OCI-LY7 (cell line): ENCODE measurements at regions not wholly inside any gene's neighbourhood (a gene's known extent, or its start where the extent isn't known, plus 50 kb on each side); places are given as distances from the start of the nearest gene placed in this dataset.
"Not testable (repeated sequence)": the region's sequence is repeated elsewhere in the genome, so short reads cannot be mapped to it uniquely, and the experiment has no call there.

Source experiments
- BruUV-seq: library from RNA; stranded (reverse); fragments of 400-500 nt; replicated peaks from 2 replicates; lab custom pipeline; 2021; lab: Mats Ljungman, UMichigan
- CTCF ChIA-PET: fragments of 300-600 bp; sonication (Branson Sonifier 250); formaldehyde crosslinking; loops from one replicate; lab custom pipeline; 2022; ENCODE audit warnings: antibody characterized with exemption; ENCODE audit not compliant: unreplicated experiment; lab: Charles Lee
- POLR2A ChIA-PET: fragments of 300-600 bp; sonication (Branson Sonifier 250); formaldehyde crosslinking; loops from one replicate; lab custom pipeline; 2022; ENCODE audit warnings: antibody characterized with exemption; lab: Charles Lee
- DNase-seq: peaks from one replicate; pipeline ENCODE4 v3.0.0-alpha.2; 2015; ENCODE audit warnings: low spot score
- H2AFZ ChIP-seq: fragments of 200-600 bp; sonication (generic), shearing (Covaris generic); 2 replicates; pipeline ENCODE4 v1.6.1; 2014; ENCODE audit warnings: mild to moderate bottlenecking, antibody characterized with exemption, low read length, moderate library complexity
- H3K27ac ChIP-seq: fragments of 200-600 bp; sonication (generic); 2 replicates; pipeline ENCODE4 v1.5.1; 2014; ENCODE audit warnings: mixed run types, low read depth, mild to moderate bottlenecking, moderate library complexity, low read length, inconsistent platforms; ENCODE audit not compliant: poor library complexity, severe bottlenecking
- H3K36me3 ChIP-seq: fragments of 200-600 bp; sonication (generic); 2 replicates; pipeline ENCODE4 v1.6.1; 2014; ENCODE audit warnings: mild to moderate bottlenecking, antibody characterized with exemption, low read length, moderate library complexity, mixed read lengths; ENCODE audit not compliant: insufficient read depth
- H3K4me1 ChIP-seq: fragments of 200-600 bp; sonication (generic); 2 replicates; pipeline ENCODE4 v1.5.1; 2014; ENCODE audit warnings: mild to moderate bottlenecking, low read length; ENCODE audit not compliant: insufficient read depth, poor library complexity, severe bottlenecking
- H3K4me2 ChIP-seq: fragments of 200-600 bp; sonication (generic); 2 replicates; pipeline ENCODE4 v1.6.1; 2014; ENCODE audit warnings: mild to moderate bottlenecking, low read length
- H3K4me3 ChIP-seq: fragments of 200-600 bp; sonication (generic); 2 replicates; pipeline ENCODE4 v1.5.1; 2014; ENCODE audit warnings: mild to moderate bottlenecking, low read depth, low read length; ENCODE audit not compliant: poor library complexity, severe bottlenecking
- H3K79me2 ChIP-seq: fragments of 200-600 bp; sonication (generic); 2 replicates; pipeline ENCODE4 v1.6.1; 2016; ENCODE audit warnings: low read depth, mild to moderate bottlenecking, low read length, moderate library complexity, mixed read lengths; ENCODE audit not compliant: insufficient read depth
- H3K9me2 ChIP-seq: fragments of 200-600 bp; sonication (generic); 2 replicates; pipeline ENCODE4 v1.6.1; 2016; ENCODE audit warnings: mild to moderate bottlenecking, low read length, mixed read lengths; ENCODE audit not compliant: insufficient read depth
- H3K9me3 ChIP-seq: fragments of 200-600 bp; sonication (generic); 2 replicates; pipeline ENCODE4 v1.6.1; 2014; ENCODE audit warnings: mild to moderate bottlenecking, mixed run types, low read length, mixed read lengths
- H4K20me1 ChIP-seq: fragments of 200-600 bp; sonication (generic); 2 replicates; pipeline ENCODE4 v1.6.1; 2014; ENCODE audit warnings: mild to moderate bottlenecking, antibody characterized with exemption, low read length, moderate library complexity, mixed read lengths; ENCODE audit not compliant: insufficient read depth
- intact Hi-C: fragments of 100-400 bp; cut with micrococcal nuclease; formaldehyde crosslinking; loops from one replicate; pipeline ENCODE4 v1.10.0; 2022; ENCODE audit not compliant: unreplicated experiment

DNA sequence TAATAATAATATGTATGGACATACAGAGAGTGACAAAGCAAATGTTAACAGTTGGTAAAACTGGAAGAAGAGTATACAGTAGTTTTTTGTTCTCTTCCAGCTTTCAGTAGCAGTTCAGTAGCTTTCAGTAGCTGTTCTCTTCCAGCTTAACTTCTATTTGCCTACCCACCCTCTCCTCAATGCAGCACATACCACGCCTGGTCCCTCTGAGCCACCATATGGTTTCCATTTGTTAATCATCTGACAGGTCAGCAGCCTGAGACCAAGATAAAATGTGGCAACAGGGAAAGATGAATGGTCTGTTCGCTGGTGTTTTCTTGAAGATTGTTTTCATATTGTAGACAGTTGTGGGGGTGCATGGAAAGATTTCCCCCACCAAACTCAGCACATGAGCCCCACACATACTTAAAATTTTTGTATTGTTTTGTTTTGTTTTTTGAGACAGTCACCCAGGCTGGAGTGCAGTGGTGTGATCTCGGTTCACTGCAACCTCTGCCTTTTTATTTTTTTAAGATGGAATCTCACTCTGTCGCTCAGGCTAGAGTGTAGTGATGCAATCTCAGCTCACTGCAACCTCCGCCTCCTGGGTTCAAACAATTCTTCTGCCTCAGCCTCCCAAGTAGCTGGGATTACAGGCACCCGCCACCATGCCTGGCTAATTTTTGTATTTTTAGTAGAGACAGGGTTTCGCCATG, 56.8 kb downstream of the ATP6V0E2 start:
- intact Hi-C loops, H4K20me1 ChIP-seq, H3K27ac ChIP-seq, H2AFZ ChIP-seq, H3K4me2 ChIP-seq, H3K79me2 ChIP-seq, CTCF ChIA-PET, H3K4me1 ChIP-seq, H3K4me3 ChIP-seq, BruUV-seq, H3K9me2 ChIP-seq, DNase-seq, H3K9me3 ChIP-seq, H3K36me3 ChIP-seq, POLR2A ChIA-PET: not testable (repeated sequence)

DNA sequence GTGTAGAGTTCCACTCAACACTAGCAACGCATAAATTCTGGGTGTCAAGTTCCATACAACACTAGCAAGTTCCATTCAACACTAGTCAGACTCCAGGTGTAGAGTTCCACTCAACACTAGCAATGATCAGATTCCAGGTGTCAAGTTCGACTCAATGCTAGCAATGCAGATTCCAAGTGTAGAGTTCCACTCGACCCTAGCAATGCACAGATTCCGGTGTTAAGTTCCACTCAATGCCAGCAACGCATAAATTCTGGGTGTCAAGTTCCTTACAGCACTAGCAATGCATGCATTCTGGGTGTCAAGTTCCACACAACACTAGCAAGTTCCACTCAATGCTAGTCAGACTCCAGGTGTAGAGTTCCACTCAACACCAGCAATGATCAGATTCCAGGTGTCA, 60.0 kb downstream of the ATP6V0E2 start:
- H2AFZ ChIP-seq, H3K4me1 ChIP-seq, BruUV-seq, H3K79me2 ChIP-seq, DNase-seq, CTCF ChIA-PET, POLR2A ChIA-PET, H3K4me2 ChIP-seq, H3K27ac ChIP-seq, H3K36me3 ChIP-seq, intact Hi-C loops, H3K9me2 ChIP-seq, H3K9me3 ChIP-seq, H4K20me1 ChIP-seq, H3K4me3 ChIP-seq: not testable (repeated sequence)

DNA sequence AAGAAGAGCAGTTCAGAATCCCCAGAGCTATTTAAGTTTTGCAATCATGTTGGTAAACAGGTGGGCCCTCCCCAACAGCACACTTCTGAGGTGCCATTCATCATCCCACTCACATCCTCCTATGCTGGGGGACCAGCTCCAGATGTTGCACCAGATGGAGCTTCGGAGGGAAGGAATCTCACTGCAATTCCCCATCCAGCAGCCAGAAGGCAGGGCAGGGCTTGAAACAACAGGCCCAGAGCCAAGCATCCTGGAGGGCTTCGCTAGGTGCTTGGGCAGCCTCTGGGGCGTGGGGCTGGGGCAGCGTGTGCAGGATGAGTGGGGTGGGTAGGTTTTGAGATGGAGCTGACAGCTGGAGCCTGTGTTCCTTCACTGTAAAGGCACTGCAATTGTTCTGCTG, 73.6 kb downstream of the ATP6V0E2 start:
- DNase-seq, H3K9me3 ChIP-seq, BruUV-seq, intact Hi-C loops, CTCF ChIA-PET, H3K27ac ChIP-seq, H3K9me2 ChIP-seq, H2AFZ ChIP-seq, H3K79me2 ChIP-seq, H3K4me1 ChIP-seq, H4K20me1 ChIP-seq, POLR2A ChIA-PET, H3K4me3 ChIP-seq, H3K4me2 ChIP-seq, H3K36me3 ChIP-seq: not testable (repeated sequence)

DNA sequence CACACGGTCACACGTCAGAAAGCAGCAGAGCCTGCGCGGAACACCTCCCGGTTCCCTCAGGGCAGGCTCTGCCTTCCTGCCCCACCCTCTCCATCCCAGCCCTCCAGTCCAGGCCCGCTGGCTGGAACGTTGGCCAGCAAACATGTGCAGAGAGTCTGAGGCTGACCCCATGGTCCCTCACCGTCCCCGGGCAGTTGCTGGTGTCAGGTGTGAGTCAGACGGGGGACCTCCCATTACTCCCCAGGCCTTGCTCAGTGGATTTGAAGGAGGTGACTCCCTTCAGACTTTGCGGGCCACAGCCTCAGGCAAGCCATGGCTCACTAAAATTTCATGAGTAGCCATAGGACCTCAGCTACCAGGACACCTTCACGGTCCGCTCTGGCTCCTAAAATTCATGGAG, 74.7 kb downstream of the ATP6V0E2 start:
- H3K36me3 ChIP-seq, H3K4me1 ChIP-seq, CTCF ChIA-PET, H3K4me2 ChIP-seq, H3K27ac ChIP-seq, H3K79me2 ChIP-seq, intact Hi-C loops, POLR2A ChIA-PET, BruUV-seq, H3K4me3 ChIP-seq, H2AFZ ChIP-seq, DNase-seq, H4K20me1 ChIP-seq, H3K9me2 ChIP-seq, H3K9me3 ChIP-seq: not testable (repeated sequence)

DNA sequence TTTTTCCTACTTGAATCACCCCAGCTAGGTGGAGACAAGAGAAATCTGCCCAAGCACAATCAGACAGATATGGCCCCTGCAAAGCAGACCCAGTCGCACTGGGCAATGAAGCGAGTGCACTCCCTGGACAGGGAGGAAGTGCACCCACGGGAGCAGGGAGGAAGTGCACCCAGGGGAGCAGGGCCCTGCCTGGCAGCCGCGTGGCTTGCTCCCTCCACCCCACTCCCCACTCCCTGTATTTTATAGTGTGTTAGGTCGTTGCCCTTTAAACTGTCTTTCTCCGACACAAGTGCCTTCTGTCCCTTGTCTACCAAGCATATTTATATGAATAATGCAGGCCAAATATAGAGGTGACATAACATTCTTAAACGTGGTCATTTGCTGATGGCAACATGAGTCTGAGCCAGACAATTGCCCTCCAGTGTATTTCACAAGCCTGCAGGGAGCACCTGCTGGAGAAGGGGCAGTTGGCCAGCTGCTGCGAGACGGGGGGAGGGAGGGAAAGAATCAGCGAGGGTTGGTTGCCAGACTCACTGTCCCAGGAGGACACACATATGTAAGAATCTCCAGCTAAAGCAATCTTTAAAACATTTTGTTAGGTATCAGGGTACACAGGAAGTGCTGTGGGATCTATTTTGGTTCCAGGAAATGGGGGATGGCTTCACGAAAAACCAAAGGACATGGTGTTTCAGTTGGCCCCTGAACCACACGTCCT, 76.3 kb downstream of the ATP6V0E2 start:
- H3K9me2 ChIP-seq, H3K4me1 ChIP-seq, H3K36me3 ChIP-seq, BruUV-seq, CTCF ChIA-PET, H2AFZ ChIP-seq, DNase-seq, H3K27ac ChIP-seq, H3K4me3 ChIP-seq, POLR2A ChIA-PET, intact Hi-C loops, H4K20me1 ChIP-seq, H3K79me2 ChIP-seq, H3K9me3 ChIP-seq: not testable (repeated sequence)
- 0 out of 2 replicates have a peak overlapping the region, but pooled peaks have one; percentile 16 for H3K4me2 ChIP-seq

DNA sequence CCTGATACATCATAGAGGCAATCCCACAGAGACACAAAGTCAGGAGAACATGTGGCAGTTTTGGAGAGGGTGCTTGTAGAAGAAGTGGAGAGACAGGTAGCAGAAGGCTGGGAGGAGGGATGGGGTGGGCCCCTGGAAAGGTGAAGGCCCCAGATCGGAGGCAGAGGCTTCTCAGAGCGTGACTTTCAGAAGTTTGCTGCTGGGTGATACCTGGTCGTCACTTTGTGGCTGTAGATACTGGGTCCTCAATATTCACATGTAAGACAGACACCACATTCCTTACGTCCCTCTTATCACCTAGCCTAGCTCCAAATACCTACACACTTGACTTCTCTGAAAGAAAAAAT, 76.8 kb downstream of the ATP6V0E2 start:
- BruUV-seq, H2AFZ ChIP-seq, H3K4me3 ChIP-seq, DNase-seq, H3K36me3 ChIP-seq, H3K27ac ChIP-seq, POLR2A ChIA-PET, H3K4me2 ChIP-seq, H3K9me3 ChIP-seq, H4K20me1 ChIP-seq, H3K79me2 ChIP-seq, H3K9me2 ChIP-seq, CTCF ChIA-PET, H3K4me1 ChIP-seq, intact Hi-C loops: not testable (repeated sequence)
